Raji (cell line): ENCODE measurements at regions not wholly inside any gene's neighbourhood (a gene's known extent, or its start where the extent isn't known, plus 50 kb on each side); places are given as distances from the start of the nearest gene placed in this dataset.

ENCODE experiments used
- POLR2A ChIP-seq: IDR thresholded peaks from 2 replicates; pipeline ENCODE4 v1.6.1; 2011; ENCODE audit warnings: low read depth, low read length, control low read depth; ENCODE audit not compliant: insufficient read depth

GRCh38 chr3:151979906-151980305, 106.5 kb downstream of the SUCNR1 start:
- no peak for TF ChIP-seq POLR2A

- TF ChIP-seq POLR2A, result no peak
These were observed 110.1 kb downstream of the SUCNR1 start for GRCh38 chr3:151983538-151983937.

GRCh38 chr3:151985787-151986430, 112.5 kb downstream of the SUCNR1 start:
- TF ChIP-seq POLR2A, result no peak

GRCh38 chr3:151987893-151988292, 114.5 kb downstream of the SUCNR1 start:
- no peak for TF ChIP-seq POLR2A

- no peak for TF ChIP-seq POLR2A
These were observed 116.2 kb downstream of the SUCNR1 start for GRCh38 chr3:151989621-151990020.

GRCh38 chr3:151990696-151991376, 117.4 kb downstream of the SUCNR1 start:
- no peak for TF ChIP-seq POLR2A

GRCh38 chr3:151992326-151993041, 119.0 kb downstream of the SUCNR1 start:
- no peak for TF ChIP-seq POLR2A

GRCh38 chr3:151995091-151995490, 121.6 kb downstream of the SUCNR1 start:
- no peak for TF ChIP-seq POLR2A

- no peak for TF ChIP-seq POLR2A
These were observed 125.3 kb downstream of the SUCNR1 start for GRCh38 chr3:151998744-151999143.

- no peak for TF ChIP-seq POLR2A
These were observed 126.5 kb downstream of the SUCNR1 start for GRCh38 chr3:151999936-152000335.

GRCh38 chr3:152011812-152012735, 138.6 kb downstream of the SUCNR1 start:
- no peak for TF ChIP-seq POLR2A

- no peak for TF ChIP-seq POLR2A
These were observed 146.1 kb downstream of the SUCNR1 start for GRCh38 chr3:152019508-152019907.

- no peak for TF ChIP-seq POLR2A
These were observed 148.6 kb downstream of the SUCNR1 start for GRCh38 chr3:152021951-152022461.

- no peak for TF ChIP-seq POLR2A
These were observed 152.7 kb downstream of the SUCNR1 start for GRCh38 chr3:152026033-152026556.

GRCh38 chr3:152030320-152030719, 156.9 kb downstream of the SUCNR1 start:
- TF ChIP-seq POLR2A, result no peak

GRCh38 chr3:152031321-152031720, 157.9 kb downstream of the SUCNR1 start:
- TF ChIP-seq POLR2A, result no peak
